GM23338 (cell line): ENCODE measurements at regions not wholly inside any gene's neighbourhood (a gene's known extent, or its start where the extent isn't known, plus 50 kb on each side); places are given as distances from the start of the nearest gene placed in this dataset.

ENCODE experiments used
- ATAC-seq: fragments of 200-7000 bp; cut with Tn5 transposase; 3 replicates; pipeline ENCODE4 v1.9.1; 2020
- DNase-seq: peaks from one replicate; pipeline ENCODE4 v3.0.0-alpha.2; 2015; ENCODE audit warnings: low spot score
- H2AFZ ChIP-seq: fragments of 200-600 bp; sonication (generic); 2 replicates; pipeline ENCODE4 v1.8.0; 2016; ENCODE audit warnings: antibody characterized with exemption, mild to moderate bottlenecking, moderate library complexity
- H3F3A ChIP-seq: fragments of 200-600 bp; sonication (generic); replicated peaks from 2 replicates; pipeline ENCODE4 v1.8.0; 2017; ENCODE audit warnings: antibody characterized with exemption, mixed run types, low read depth
- H3K27ac ChIP-seq: fragments of 200-600 bp; sonication (generic); 2 replicates; pipeline ENCODE4 v1.6.1; 2016; ENCODE audit warnings: low read depth
- H3K27me3 ChIP-seq: fragments of 200-600 bp; sonication (generic); 2 replicates; pipeline ENCODE4 v1.8.0; 2016; ENCODE audit warnings: mild to moderate bottlenecking, mixed run types, moderate library complexity; ENCODE audit not compliant: insufficient read depth
- H3K36me3 ChIP-seq: fragments of 200-600 bp; sonication (generic); 2 replicates; pipeline ENCODE4 v1.8.0; 2016; ENCODE audit warnings: mild to moderate bottlenecking; ENCODE audit not compliant: insufficient read depth
- H3K4me1 ChIP-seq: fragments of 200-600 bp; sonication (generic); 2 replicates; pipeline ENCODE4 v1.8.0; 2016; ENCODE audit warnings: mild to moderate bottlenecking, moderate library complexity; ENCODE audit not compliant: insufficient read depth
- H3K4me2 ChIP-seq: fragments of 200-600 bp; sonication (generic); 2 replicates; pipeline ENCODE4 v1.7.1; 2017; ENCODE audit warnings: mixed run types
- H3K4me3 ChIP-seq: fragments of 200-600 bp; sonication (generic); 2 replicates; pipeline ENCODE4 v1.6.1; 2016; ENCODE audit warnings: mixed run types
- H3K79me2 ChIP-seq: fragments of 200-600 bp; sonication (generic); replicated peaks from 2 replicates; pipeline ENCODE4 v1.8.0; 2017; ENCODE audit warnings: mild to moderate bottlenecking; ENCODE audit not compliant: insufficient read depth
- H3K9me2 ChIP-seq: fragments of 200-600 bp; sonication (generic); 2 replicates; pipeline ENCODE4 v1.8.0; 2017; ENCODE audit not compliant: insufficient read depth
- H4K20me1 ChIP-seq: fragments of 200-600 bp; sonication (generic); replicated peaks from 2 replicates; pipeline ENCODE4 v1.8.0; 2017; ENCODE audit warnings: mild to moderate bottlenecking; ENCODE audit not compliant: insufficient read depth
- H3K27ac Mint-ChIP-seq: 2 replicates; pipeline ENCODE4 v1.8.0; 2020; ENCODE audit warnings: inconsistent platforms, mild to moderate bottlenecking, moderate library complexity, mixed read lengths
- H3K27me3 Mint-ChIP-seq: 3 replicates; pipeline ENCODE4 v1.8.0; 2022; ENCODE audit warnings: low read depth, mild to moderate bottlenecking, moderate library complexity, mixed read lengths, inconsistent platforms; ENCODE audit not compliant: insufficient read depth, poor library complexity
- H3K36me3 Mint-ChIP-seq: 3 replicates; pipeline ENCODE4 v1.8.0; 2021; ENCODE audit warnings: low read depth, mild to moderate bottlenecking, inconsistent platforms, moderate library complexity, mixed read lengths
- H3K4me1 Mint-ChIP-seq: 3 replicates; pipeline ENCODE4 v1.8.0; 2020; ENCODE audit warnings: mild to moderate bottlenecking, inconsistent platforms, mixed read lengths
- H3K4me3 Mint-ChIP-seq: 3 replicates; pipeline ENCODE4 v1.8.0; 2021; ENCODE audit warnings: moderate library complexity, mild to moderate bottlenecking, inconsistent platforms, mixed read lengths
- H3K9me3 Mint-ChIP-seq: 3 replicates; pipeline ENCODE4 v1.8.0; 2020; ENCODE audit warnings: moderate library complexity, mild to moderate bottlenecking, inconsistent platforms, mixed read lengths
- CREB1 ChIP-seq: fragments of 250-450 bp; sonication (Bioruptor Pico); IDR thresholded peaks from 2 replicates; pipeline ENCODE4 v1.5.0; 2020; ENCODE audit warnings: low read depth, mild to moderate bottlenecking, moderate library complexity
- CTCF ChIP-seq, 2 experiments: fragments of 200-600 bp in 1 of 2; sonication (generic) in 1 of 2; conservative IDR thresholded peaks; 2 replicates each; pipeline versions ENCODE4 v1.5.1 to v1.6.1; 2016 to 2017; ENCODE audit warnings: antibody characterized with exemption in 2 of 2, low read depth in 2 of 2, mild to moderate bottlenecking in 2 of 2, moderate library complexity in 1 of 2
- EZH2 ChIP-seq: fragments of 200-600 bp; sonication (generic); IDR thresholded peaks from one replicate; pipeline ENCODE4 v1.8.0; 2017; ENCODE audit warnings: antibody characterized with exemption, mild to moderate bottlenecking, low read depth; ENCODE audit not compliant: unreplicated experiment
- EZH2phosphoT487 ChIP-seq: fragments of 200-600 bp; sonication (generic); IDR thresholded peaks from one replicate; pipeline ENCODE4 v1.8.1; 2018; ENCODE audit warnings: antibody characterized with exemption; ENCODE audit not compliant: unreplicated experiment
- JUNB ChIP-seq: IDR thresholded peaks from one replicate; pipeline ENCODE4 v1.6.1; 2016; ENCODE audit warnings: antibody characterized with exemption; ENCODE audit not compliant: unreplicated experiment
- REST ChIP-seq: IDR thresholded peaks from one replicate; pipeline ENCODE4 v1.6.1; 2018; ENCODE audit warnings: antibody characterized with exemption; ENCODE audit not compliant: unreplicated experiment
- STAT1 ChIP-seq: IDR thresholded peaks from one replicate; pipeline ENCODE4 v1.6.1; 2016; ENCODE audit warnings: antibody characterized with exemption; ENCODE audit not compliant: unreplicated experiment
- ZNF114 ChIP-seq: fragments of 250-450 bp; sonication (Bioruptor Pico); IDR thresholded peaks from 2 replicates; pipeline ENCODE4 v1.5.0; 2020; ENCODE audit warnings: mild to moderate bottlenecking, moderate library complexity
- ZNF331 ChIP-seq: fragments of 250-450 bp; sonication (Bioruptor Pico); IDR thresholded peaks from 2 replicates; pipeline ENCODE4 v1.5.0; 2020; ENCODE audit warnings: low read depth, mild to moderate bottlenecking, moderate library complexity
- ZNF462 ChIP-seq: fragments of 250-450 bp; sonication (Bioruptor Pico); IDR thresholded peaks from 2 replicates; pipeline ENCODE4 v1.5.0; 2020; ENCODE audit warnings: mild to moderate bottlenecking, moderate library complexity

GRCh38 chr7:17186745-17187530 is 111.5 kb upstream of the AHR start:
- ATAC-seq (no peak), DNase-seq (no peak)
- Mint-ChIP-seq H3K4me3 (no peak overlapping the region), H3K36me3 (no peaks in the 10 kb centered on the region), H3K4me1 (no peaks in the 10 kb centered on the region; the same call in 1 of the 3 replicates), H3K9me3 (no peaks in the 10 kb centered on the region), H3K27ac (no peak overlapping the region; the same call in 1 of the 2 replicates), H3K27me3 (peaks cover 3% of the 10 kb centered on the region)
- H3K36me3 ChIP-seq: no peaks in the 10 kb centered on the region
- H3F3A ChIP-seq: no peaks in the 10 kb centered on the region
- H2AFZ ChIP-seq: no peak overlapping the region
- H3K27me3 ChIP-seq: no peaks in the 10 kb centered on the region
- H4K20me1 ChIP-seq: no peaks in the 10 kb centered on the region
- H3K4me1 ChIP-seq: peaks cover 20% of the 10 kb centered on the region; the same call in 1 of the 2 replicates
- no peak overlapping the region for H3K4me3 ChIP-seq
- no peaks in the 10 kb centered on the region for H3K9me2 ChIP-seq
- no peak overlapping the region for H3K27ac ChIP-seq
- no peak overlapping the region for H3K4me2 ChIP-seq
- TF ChIP-seq CTCF (conservative IDR thresholded peaks at IDR 0.05; ENCODE audit: low read depth in 2 of 2) (peak in 1 of 2 experiments; percentile 43; a peak in 2 of 4 replicates), CREB1 (no peak), EZH2 (no peak)
- H3K79me2 ChIP-seq: no peaks in the 10 kb centered on the region

- H3K4me2 ChIP-seq: no peak overlapping the region
- H3K4me1 ChIP-seq: peaks cover 12% of the 10 kb centered on the region; the same call in 1 of the 2 replicates
- no peaks in the 10 kb centered on the region for H3K27me3 ChIP-seq
- Mint-ChIP-seq H3K9me3 (no peaks in the 10 kb centered on the region), H3K27ac (no peak overlapping the region), H3K4me1 (no peaks in the 10 kb centered on the region; the same call in 2 of the 3 replicates), H3K36me3 (no peaks in the 10 kb centered on the region), H3K4me3 (no peak overlapping the region), H3K27me3 (no peaks in the 10 kb centered on the region)
- no peak overlapping the region for H3K4me3 ChIP-seq
- DNase-seq (no peak), ATAC-seq (no peak)
- H2AFZ ChIP-seq: no peak overlapping the region
- no peak overlapping the region for H3K27ac ChIP-seq
- no peaks in the 10 kb centered on the region for H3K36me3 ChIP-seq
- H3K79me2 ChIP-seq: no peaks in the 10 kb centered on the region
- H3F3A ChIP-seq: no peaks in the 10 kb centered on the region
- H3K9me2 ChIP-seq: no peaks in the 10 kb centered on the region; the same call in none of the 2 replicates
- no peaks in the 10 kb centered on the region for H4K20me1 ChIP-seq
- TF ChIP-seq EZH2phosphoT487 (no peak), JUNB (no peak), ZNF114 (CRISPR knock-in tag) (no peak), ZNF462 (no peak), STAT1 (no peak), ZNF331 (CRISPR knock-in tag) (no peak), REST (no peak)
These were observed 103.8 kb upstream of the AHR start for GRCh38 chr7:17194656-17195055.
